ENCODE measurements at regions not wholly inside any gene's neighbourhood (a gene's known extent, or its start where the extent isn't known, plus 50 kb on each side); places are given as distances from the start of the nearest gene placed in this dataset.
"Not testable (repeated sequence)": the region's sequence is repeated elsewhere in the genome, so short reads cannot be mapped to it uniquely, and the experiment has no call there.

DNA sequence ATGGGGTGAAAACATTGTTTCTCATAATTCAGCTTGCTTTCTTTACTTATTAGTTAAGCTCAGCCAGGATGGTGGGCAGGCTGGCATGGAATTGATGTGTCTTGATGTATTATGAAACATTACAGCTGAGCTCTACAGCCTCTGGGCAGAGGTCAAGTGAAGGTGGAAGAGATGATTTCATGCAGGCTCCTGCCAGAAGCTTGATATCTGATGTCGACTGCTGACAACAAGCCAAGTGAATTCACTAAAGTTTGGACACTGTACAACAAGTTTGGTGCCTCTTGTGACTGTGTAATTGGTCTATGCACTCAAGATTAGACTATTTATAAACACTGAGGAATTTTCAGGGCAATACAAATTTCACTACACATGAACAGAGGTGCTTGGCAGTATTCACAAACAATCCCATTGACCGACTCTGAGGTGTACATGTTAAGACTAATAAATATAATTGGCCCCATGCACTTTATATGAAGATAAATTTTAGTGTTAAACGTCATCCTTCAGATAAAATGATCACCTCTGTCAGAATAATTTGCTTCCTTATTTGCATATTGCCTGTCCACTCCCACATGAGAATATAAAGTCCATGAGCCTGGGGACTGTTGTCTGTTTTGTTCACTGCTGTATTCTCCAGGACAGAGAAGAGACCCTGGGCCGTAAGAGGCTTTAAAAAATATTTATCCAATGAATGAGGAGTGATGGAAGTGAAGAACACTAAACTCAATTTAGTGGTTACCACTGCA, 612.2 kb downstream of the IQCM start:
- DNase-seq (ENCODE audit: low read depth in 3 of 3): no peak

DNA sequence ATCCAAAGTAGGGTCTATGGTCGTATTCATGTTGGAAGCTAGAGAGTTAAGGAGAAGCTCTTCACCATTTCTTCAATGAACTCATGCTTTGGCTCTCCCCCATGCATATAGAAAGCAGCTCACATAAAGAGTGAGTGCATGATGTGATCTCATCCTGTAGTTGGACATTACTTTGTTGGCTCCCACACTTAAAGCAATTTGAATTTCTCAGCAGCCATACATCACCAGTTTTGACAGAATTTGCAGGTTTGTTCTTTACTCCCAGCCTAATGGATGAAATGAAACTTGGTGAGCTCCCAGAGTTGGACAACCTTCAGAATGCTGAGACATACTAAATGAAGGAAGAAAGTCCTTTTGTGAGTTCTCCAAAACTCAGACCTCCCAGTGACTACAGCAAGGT, 613.5 kb downstream of the IQCM start:
- DNase-seq (ENCODE audit: low read depth in 3 of 3): no peak

DNA sequence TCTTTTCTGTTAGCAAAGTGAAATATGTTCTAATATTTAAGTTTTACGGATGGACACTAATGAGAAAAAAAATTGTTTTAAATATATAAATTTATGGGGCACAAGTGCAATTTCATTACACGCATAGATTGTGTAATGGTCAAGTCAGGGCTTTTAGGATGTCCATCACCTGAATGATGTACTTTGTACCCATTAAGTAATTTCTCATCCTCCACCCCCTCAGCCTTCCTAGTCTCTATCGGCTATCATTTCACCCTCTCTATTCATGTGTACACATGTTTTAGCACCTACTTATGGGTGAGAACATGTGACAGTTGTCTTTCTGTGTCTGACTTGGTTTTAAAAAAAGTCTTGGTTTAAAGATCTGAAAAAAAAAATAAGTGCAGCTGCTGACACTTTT, 616.0 kb downstream of the IQCM start:
- no peak for DNase-seq (ENCODE audit: low read depth in 3 of 3)

DNA sequence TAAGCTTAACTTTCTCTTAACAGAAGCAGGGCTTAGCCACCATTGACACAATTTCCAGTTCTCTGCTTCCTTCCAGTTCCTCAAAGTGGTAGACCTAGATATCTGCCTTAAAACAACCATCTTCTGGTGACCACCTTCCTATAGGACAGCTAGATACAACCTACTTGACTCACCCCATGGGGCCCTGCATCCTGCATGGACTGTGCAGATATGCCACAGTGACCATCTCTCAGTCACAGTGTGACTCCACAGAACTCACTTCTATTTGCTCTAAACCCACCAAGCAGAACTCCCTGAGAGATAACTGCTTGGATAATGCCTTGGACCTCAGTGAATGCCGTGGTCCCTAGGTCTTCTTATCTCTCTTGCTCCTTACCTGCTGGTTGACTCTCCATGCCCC, 621.6 kb downstream of the IQCM start:
- no peak for DNase-seq (ENCODE audit: low read depth in 3 of 3)

DNA sequence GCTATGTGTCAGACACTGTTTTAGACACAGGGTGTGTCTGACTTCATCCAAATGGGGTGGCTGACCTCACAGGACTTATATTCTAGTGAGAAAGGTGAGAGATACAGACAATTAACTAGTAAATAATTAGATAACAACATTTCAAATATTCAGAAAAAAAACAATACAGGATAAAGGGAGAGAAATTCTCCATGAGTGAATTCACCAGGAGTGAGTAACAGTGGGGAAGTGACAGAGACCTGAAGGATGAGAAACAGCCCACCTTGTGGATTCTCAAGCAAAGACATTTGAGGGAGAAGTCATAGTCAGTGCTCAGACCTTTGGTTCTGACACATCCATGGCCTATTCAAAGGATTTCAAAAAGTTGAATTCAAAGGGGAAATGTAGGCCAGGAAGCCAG, 627.9 kb downstream of the IQCM start:
- no peak for DNase-seq (ENCODE audit: low read depth in 3 of 3)

DNA sequence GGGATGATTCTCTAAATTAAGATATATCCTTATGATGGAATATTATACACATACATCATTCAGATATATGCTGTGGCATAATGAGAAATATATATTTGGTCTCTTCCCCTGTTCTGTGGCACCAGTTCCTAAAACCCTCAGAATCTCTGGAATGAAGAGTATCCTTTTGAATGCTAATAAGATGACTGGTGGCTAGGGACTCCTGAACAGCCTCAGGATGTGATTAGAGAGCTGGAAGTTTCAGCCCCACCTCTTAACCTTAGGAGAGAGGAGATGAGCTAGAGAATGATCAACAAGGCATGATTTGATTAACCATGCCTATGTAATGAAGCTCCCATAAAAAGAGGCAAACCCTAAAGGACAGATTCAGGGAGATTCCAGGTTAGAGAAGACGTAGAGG, 632.0 kb downstream of the IQCM start:
- DNase-seq (ENCODE audit: low read depth in 3 of 3): no peak

DNA sequence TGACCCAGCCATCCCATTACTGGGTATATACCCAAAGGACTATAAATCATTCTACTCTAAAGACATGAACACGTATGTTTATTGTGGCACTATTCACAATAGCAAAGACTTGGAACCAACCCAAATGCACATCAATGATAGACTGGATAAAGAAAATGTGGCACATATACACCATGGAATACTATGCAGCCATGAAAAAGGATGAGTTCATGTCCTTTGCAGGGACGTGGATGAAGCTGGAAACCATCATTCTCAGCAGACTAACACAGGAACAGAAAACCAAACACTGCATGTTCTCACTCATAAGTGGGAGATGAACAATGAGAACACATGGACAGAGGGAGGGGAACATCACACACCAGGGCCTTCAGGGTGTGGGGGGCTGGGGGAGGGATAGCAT, 634.2 kb downstream of the IQCM start:
- not testable (repeated sequence) for DNase-seq (ENCODE audit: low read depth in 3 of 3)

DNA sequence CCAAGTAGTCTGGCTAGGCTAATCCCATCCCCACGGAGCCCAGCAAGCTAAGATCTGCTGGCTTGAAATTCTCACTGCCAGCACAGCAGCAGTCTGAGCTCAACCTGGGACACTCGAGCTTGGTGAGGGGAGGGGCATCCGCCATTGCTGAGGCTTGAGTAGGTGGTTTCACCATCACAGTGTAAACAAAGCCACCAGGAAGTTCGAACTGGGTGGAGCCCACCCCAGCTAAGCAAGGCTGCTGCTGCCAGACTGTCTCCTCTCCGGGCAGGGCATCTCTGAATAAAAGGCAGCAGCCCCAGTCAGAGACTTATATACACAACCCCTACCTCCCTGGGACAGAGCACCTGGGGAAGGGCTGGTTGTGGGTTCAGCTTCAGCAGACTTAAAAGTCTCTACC, 639.6 kb downstream of the IQCM start:
- DNase-seq (ENCODE audit: low read depth in 3 of 3): no peak

DNA sequence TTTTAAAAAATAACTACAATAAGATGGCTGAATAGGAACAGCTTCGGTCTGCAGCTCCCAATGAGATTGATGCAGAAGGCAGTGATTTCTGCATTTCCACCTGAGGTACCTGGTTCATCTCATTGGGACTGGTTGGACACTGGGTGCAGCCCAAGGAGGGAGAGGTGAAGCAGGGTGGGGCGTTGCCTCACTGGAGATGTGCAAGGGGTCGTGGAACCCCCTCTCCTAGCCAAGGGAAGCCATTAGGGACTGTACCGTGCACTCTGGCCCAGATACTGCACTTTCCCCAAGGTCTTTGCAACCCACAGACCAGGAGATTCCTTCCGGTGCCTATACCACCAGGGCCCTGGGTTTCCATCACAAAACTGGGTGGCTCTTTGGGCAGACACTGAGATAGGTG, 640.1 kb downstream of the IQCM start:
- no peak for DNase-seq (ENCODE audit: low read depth in 3 of 3)

DNA sequence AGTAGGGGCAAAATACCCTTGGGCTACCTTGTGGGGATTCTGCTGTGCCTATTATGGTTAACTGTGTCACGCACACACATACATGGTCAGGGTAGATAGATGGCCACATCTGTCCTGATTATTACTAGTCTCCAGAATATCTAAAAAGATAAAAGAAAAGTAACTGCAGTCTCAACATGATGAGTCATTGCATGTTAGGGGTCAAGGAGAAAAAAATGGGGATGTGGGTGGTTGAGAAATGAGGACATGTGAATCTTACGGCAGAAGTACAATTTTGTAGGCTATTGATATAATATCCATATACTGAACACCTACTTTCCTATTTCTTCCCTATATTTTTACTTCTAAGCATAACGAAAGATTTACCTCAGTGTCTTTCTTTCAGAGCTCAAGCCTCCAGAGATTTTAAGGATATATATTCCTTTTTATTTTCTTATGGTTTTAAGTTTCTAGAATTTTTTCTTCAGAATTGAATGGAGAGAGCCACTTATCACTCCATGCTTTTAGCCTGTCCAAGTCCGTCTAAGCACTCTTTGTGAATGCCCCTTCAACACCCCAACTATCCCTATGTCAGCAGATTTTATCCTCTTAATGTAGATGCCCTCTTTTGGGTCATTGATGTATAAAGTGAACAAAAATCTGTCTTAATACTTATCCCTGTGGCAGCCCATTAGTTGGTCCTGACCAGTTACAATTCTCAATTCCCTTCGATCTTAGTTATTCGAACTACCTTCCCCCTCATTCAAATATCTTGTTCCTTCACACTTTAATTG, 642.2 kb downstream of the IQCM start:
- DNase-seq (ENCODE audit: low read depth in 3 of 3): no peak

DNA sequence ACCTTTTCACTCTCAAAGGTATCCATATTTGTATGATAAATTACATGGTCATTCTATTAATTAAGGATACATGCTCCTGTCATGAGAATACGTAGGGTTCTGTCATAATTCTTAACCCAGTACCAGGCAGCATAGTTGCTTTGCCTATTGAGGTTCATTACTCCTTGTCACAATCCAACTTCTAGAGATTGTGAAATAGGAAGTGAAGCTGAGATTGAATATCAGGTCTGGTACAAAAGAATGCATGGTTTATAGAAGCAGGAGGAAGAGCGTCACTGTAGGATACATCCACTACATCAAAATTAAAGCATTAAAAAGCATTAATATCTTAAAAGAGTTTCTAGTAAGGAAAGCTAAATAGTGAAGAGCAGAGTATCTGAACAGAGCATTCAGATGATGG, 647.0 kb downstream of the IQCM start:
- DNase-seq (ENCODE audit: low read depth in 3 of 3): no peak

DNA sequence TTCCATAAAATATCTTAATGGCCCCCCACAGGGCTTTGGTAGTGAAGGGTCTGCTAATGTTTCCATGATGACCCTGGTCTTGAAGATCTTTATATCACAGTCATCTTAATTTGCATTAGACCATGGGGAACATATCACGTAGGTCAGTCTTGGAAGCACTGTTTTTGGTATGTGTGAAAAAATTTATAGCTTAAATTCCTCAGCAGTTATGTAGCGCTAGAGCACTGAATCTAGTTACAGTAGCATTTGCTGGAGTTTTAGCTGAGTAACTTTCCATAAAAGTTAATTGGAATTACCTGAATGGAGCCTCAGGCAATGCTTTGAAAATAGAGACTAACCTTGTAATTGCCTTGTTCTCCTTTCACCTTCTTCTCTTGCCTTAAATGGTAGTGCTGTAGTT, 648.8 kb downstream of the IQCM start:
- DNase-seq (ENCODE audit: low read depth in 3 of 3): no peak

DNA sequence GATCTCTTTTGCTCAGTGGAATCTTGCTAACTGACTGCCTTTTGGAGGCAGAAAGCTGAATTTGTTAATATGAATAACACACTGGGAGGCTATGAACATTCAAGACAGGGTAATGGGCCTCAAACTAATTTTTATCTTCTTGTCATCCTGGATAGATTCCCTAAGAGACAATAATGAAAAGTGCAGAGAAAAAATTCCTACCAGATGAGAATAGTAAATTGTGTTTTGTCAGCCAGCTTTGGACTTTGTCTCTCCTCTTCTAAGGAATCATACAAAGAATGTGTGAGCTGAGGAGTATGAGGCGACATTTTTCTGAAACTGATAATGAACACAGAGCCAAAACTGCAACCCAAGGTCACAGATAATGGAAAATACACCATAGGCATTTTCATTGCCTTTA, 649.3 kb downstream of the IQCM start:
- no peak for DNase-seq (ENCODE audit: low read depth in 3 of 3)

DNA sequence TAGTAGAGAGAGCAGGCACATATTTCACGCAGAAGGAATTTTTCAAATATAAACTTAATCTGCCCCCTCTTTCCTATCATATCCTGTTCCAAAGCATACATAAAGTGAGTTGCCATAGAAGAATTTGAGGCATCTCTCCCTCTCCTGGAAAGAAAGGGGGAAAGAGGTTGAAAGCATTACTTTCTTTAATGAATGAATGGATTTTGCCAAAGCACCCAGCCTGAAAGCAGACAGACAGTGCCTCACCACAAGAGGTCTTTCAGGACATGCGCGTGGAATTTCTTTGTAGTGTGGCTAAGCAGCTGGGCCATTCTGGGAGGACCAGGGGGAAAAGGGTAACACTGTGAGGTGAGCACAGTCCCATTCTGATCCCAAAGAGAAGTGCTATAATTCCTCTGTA, 651.4 kb downstream of the IQCM start:
- no peak for DNase-seq (ENCODE audit: low read depth in 3 of 3)

DNA sequence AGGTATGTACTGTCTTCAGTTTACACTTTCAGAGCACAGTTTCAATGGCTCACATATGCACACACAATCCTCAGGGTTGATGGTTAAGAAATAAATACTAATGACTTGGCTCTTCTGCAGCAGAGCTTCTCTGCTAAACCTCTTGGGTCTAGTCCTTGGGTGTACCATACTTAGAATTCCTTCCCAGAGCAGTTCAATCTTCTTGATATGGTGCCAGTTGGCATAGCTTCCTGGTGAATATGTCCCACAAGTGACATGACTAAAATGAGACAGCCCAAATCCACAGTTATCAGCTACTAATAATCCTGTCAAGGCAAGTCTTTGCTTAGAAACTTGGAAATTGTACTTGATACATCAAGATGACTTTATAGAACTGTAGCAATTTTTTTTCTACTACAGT, 654.4 kb downstream of the IQCM start:
- no peak for DNase-seq (ENCODE audit: low read depth in 3 of 3)

DNA sequence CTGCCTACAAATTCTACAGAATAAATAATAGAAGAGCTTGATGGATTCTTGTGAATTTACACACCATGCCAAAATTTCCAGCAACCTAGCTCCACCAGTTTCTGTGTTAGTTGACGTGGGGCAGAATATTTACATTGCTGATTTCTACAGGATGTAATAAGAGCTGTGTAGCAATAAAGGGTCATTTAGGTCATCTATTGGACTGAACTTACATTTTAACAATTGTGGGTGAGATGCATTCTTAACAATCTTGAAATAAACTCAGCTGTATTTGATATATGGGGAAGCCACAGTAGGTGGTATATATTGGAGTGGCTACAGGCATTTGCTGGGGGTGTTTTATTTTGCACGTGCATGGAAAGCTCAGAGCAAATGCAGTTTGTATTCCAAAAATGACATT, 655.3 kb downstream of the IQCM start:
- DNase-seq (ENCODE audit: low read depth in 3 of 3): no peak

DNA sequence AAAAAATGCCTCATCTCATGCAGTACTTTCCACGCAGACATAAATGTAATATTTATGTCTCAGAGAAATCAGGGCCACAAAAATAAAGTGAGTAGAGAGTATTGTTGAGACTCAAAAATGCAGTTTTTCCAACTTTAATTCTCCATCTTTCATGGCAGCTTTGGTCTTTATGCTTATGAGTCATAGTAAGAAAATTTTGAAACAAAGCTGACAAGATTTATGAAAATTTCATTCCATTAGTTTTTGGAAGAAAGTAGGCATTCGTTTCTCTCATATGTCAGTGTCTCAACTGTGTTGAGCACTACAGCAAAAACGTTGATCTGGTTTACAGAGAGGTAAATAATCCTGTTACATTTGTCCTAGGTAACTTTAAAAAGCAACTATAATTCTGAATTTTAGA, 656.8 kb downstream of the IQCM start:
- no peak for DNase-seq (ENCODE audit: low read depth in 3 of 3)

DNA sequence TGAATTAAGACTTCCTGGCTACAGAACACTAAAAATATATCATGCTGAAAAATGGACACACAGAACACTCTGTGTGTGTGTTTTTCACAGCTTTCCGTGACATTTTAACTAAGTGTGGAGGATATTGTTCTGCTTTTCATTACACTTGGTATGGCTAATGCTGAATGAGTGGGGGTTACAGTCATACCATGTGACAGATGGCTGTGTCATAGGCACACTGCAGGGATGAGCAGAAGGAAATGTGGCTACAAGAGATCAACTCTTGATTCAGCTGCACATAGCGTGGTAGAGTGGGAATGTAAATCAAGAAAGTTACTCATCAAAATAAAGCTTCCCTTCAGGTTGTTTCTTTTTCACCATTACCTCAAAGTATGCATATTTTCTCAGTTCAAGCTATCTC, 669.8 kb downstream of the IQCM start:
- no peak for DNase-seq (ENCODE audit: low read depth in 3 of 3)

DNA sequence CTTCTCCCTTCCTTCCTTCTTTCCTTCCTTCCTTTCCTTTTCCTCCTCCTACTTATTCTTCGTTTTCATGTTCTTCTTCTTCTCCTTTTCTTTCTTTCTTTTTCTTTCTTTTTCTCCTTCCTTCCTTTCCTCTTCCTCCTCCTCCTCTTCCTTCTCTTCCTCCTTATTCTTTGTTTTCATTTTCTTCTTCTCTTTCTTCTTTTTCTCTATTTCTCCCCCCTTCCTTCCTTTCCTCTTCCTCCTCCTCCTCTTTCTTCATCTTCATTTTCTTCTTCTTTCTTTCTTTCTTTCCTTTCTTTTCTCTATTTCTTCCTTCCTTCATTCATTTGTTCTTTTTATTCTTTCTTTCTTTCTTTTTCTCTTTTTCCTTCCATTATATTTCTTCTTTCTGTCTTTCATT, 671.6 kb downstream of the IQCM start:
- DNase-seq (ENCODE audit: low read depth in 3 of 3): no peak

DNA sequence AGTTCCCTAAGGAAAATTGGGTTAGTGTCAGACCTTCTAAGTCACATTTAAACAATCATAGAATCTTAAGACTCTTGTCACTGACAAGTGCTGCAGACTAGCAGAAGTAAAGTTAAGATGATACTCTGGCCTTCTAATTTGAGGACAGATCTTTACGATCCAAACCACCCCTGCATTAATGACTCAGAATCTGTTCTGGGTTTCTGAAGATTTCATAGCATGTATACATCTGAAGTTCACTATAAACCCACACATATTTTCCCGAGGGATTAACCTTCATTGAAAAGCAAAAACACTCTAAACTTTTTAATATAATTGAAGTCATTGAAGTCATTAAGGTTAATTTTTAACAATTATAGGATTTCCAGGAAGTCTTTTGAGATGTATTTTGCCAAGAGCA, 674.3 kb downstream of the IQCM start:
- DNase-seq (ENCODE audit: low read depth in 3 of 3): no peak

DNA sequence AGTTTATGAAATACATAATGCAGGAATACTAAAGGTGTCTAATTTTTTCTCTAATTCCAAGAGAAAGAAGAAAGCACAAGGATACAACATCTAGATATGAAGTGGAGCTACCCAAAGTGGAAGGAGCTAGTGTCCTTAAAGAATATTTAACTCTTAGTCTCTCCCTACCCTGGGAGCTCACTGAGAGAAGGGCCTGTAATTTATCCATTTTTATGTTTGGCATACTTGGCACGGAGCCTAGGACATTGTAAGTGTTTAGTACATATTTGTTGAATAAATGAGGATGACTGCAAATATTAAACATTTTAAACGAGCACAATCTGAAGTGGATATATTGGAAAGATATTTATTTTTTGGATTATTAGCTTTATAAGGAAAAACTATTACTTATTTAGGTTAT, 674.8 kb downstream of the IQCM start:
- no peak for DNase-seq (ENCODE audit: low read depth in 3 of 3)

DNA sequence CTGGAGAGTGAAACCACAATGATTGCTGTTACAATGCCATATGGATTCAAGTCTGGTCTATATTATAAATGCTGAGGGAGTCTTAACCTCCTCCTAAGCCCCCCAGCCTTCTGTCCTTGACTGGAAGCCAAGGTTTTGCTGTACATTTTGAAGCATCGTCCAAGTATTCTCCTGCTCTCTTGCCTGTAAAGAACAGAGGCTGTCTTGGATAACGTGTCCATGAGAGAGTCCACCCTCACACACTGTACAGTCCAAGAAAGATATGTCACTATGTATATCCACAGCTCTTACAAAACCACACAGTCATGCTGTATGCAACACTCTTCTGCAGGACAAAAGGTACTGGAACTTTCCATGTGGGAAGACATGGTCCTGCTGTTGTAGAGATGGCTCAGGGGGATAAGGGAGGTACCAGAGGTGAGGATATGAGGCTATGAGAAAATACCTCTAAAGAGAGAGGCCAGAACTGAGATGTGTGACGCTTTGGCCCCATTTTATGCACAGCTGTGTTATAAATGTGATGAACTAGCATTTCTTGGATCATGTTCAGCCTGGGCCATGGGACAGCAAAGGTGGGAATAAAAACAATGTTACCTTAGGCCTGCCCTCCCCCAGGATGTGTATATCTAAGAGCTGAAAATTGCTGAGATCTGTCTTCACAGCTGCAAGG, 678.6 kb downstream of the IQCM start:
- no peak for DNase-seq (ENCODE audit: low read depth in 3 of 3)

DNA sequence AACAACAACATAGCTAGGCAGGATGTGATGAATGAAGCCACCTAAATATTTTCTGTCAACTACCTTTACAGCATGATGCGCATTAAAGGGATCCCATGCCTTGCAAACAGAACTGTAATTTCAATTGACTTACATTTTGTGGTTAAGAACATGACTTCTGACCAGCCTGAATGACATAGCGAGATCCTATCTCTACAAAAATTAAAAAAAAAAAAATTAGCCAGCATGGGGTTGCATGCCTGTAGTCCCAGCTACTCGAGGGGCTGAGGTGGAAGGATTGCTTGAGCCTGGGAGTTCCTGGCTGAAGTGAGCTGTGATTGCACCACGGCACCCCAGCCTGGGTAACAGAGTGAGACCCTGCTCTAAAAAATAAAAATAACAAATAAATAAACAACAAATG, 680.6 kb downstream of the IQCM start:
- no peak for DNase-seq (ENCODE audit: low read depth in 3 of 3)
